AG04450 (cell line): ENCODE measurements at regions not wholly inside any gene's neighbourhood (a gene's known extent, or its start where the extent isn't known, plus 50 kb on each side); places are given as distances from the start of the nearest gene placed in this dataset.

Experiments
- CTCF ChIA-PET: fragments of 300-600, 350-600 bp; formaldehyde crosslinking; extraction: SDS; loops from one replicate; lab custom pipeline; 2022; ENCODE audit warnings: antibody characterized with exemption, inconsistent platforms; lab: Charles Lee
- POLR2A ChIA-PET: fragments of 350-600 bp; formaldehyde crosslinking; extraction: SDS; loops from one replicate; lab custom pipeline; 2021; ENCODE audit warnings: antibody characterized with exemption, inconsistent platforms; lab: Yijun Ruan, JAX
- DNase-seq: peaks from one replicate; pipeline ENCODE4 v3.0.0-alpha.2; 2011; ENCODE audit warnings: low read depth, low spot score
- H3K27ac ChIP-seq: one replicate; pipeline ENCODE4 v1.5.1; 2012; ENCODE audit warnings: low read depth, low read length, control low read depth
- H3K27me3 ChIP-seq: one replicate; pipeline ENCODE4 v1.6.0; 2012; ENCODE audit warnings: low read length; ENCODE audit not compliant: control insufficient read depth, insufficient read depth
- H3K4me3 ChIP-seq: 2 replicates; pipeline ENCODE4 v1.5.1; 2011; ENCODE audit warnings: mild to moderate bottlenecking, low read depth, low read length, control low read depth
- H3K9me3 ChIP-seq: 2 replicates; pipeline ENCODE4 v1.5.1; 2012; ENCODE audit warnings: low read length; ENCODE audit not compliant: control insufficient read depth, insufficient read depth
- CTCF ChIP-seq: IDR thresholded peaks from 2 replicates; pipeline ENCODE4 v1.5.1; 2011; ENCODE audit warnings: low read depth, low read length, control low read depth, inconsistent platforms

GRCh38 chr5:164224772-164225171, 719.4 kb downstream of the MAT2B start:
- DNase-seq: no peak
- POLR2A ChIA-PET: no interaction called here
- Histone ChIP-seq H3K27me3 (no peaks in the 10 kb centered on the region), H3K27ac (no peak overlapping the region), H3K9me3 (no peaks in the 10 kb centered on the region; the same call in 1 of the 2 replicates), H3K4me3 (no peak overlapping the region)
- TF ChIP-seq CTCF: no peak
- CTCF ChIA-PET: no interaction called here

- Histone ChIP-seq H3K27ac (no peak overlapping the region), H3K9me3 (no peaks in the 10 kb centered on the region; the same call in 1 of the 2 replicates), H3K27me3 (no peaks in the 10 kb centered on the region), H3K4me3 (no peak overlapping the region)
- DNase-seq: no peak
- CTCF ChIA-PET: no interaction called here
- TF ChIP-seq CTCF: no peak
- POLR2A ChIA-PET: no interaction called here
Measured at GRCh38 chr5:164230341-164230740, 724.9 kb downstream of the MAT2B start.

GRCh38 chr5:164233791-164234190, 728.4 kb downstream of the MAT2B start:
- H3K9me3 ChIP-seq: no peaks in the 10 kb centered on the region; the same call in 1 of the 2 replicates
- no peak for DNase-seq
- H3K27me3 ChIP-seq: no peaks in the 10 kb centered on the region
- TF ChIP-seq CTCF: no peak
- ChIA-PET CTCF (no interaction called here), POLR2A (no interaction called here)
- H3K27ac ChIP-seq: no peak overlapping the region
- no peak overlapping the region for H3K4me3 ChIP-seq

- Histone ChIP-seq H3K9me3 (no peaks in the 10 kb centered on the region), H3K4me3 (no peak overlapping the region), H3K27me3 (no peaks in the 10 kb centered on the region), H3K27ac (no peak overlapping the region)
- ChIA-PET CTCF (no interaction called here), POLR2A (no interaction called here)
- DNase-seq: no peak
- TF ChIP-seq CTCF: no peak
Measured at GRCh38 chr5:164234321-164234720, 728.9 kb downstream of the MAT2B start.

GRCh38 chr5:164235300-164235891, 730.0 kb downstream of the MAT2B start:
- Histone ChIP-seq H3K27me3 (no peaks in the 10 kb centered on the region), H3K9me3 (no peaks in the 10 kb centered on the region), H3K27ac (no peak overlapping the region), H3K4me3 (no peak overlapping the region)
- no peak for TF ChIP-seq CTCF
- DNase-seq: peak; percentile 44
- CTCF ChIA-PET: no interaction called here
- POLR2A ChIA-PET: no interaction called here
